Stomach (tissue), 4 donors: ENCODE measurements at regions not wholly inside any gene's neighbourhood (a gene's known extent, or its start where the extent isn't known, plus 50 kb on each side); places are given as distances from the start of the nearest gene placed in this dataset.

ENCODE experiments used
- CTCF ChIP-seq, 7 experiments: fragments of 450-650 bp in 4 of 7; fragments of 200-600 bp in 3 of 7; sonication (generic) in 3 of 7; IDR thresholded peaks; one replicate each; pipeline ENCODE4 v1.5.1; 2016 to 2019; ENCODE audit warnings: antibody characterized with exemption in 7 of 7, control low read depth in 2 of 7, mild to moderate bottlenecking in 1 of 7
- EP300 ChIP-seq: sonication (generic); formaldehyde crosslinking; IDR thresholded peaks from one replicate; pipeline ENCODE4 v1.6.1; 2017; ENCODE audit warnings: antibody characterized with exemption
- POLR2A ChIP-seq, 4 donors: fragments of 450-650 bp; IDR thresholded peaks; one replicate each; pipeline ENCODE4 v1.6.1; 2016; ENCODE audit warnings: antibody characterized with exemption in 4 of 4, control low read depth in 2 of 4, mild to moderate bottlenecking in 1 of 4, moderate library complexity in 1 of 4
- POLR2AphosphoS5 ChIP-seq, 3 donors: sonication (generic); formaldehyde crosslinking; IDR thresholded peaks; one replicate each; pipeline ENCODE4 v1.6.1; 2016; ENCODE audit warnings: antibody characterized with exemption in 3 of 3

GRCh38 chr6:90928051-90928450, 341.2 kb upstream of the MAP3K7 start:
- TF ChIP-seq CTCF (IDR thresholded peaks at IDR 0.05) (no peak), POLR2A (IDR thresholded peaks at IDR 0.05) (no peak), POLR2AphosphoS5 (IDR thresholded peaks at IDR 0.05) (no peak), EP300 (no peak)
